Activated B cell treated with CpG ODN at 0.5 μM for 24 hours (primary cell): ENCODE measurements at regions not wholly inside any gene's neighbourhood (a gene's known extent, or its start where the extent isn't known, plus 50 kb on each side); places are given as distances from the start of the nearest gene placed in this dataset.

Experiments
- ATAC-seq: fragments of 200-7000 bp; cut with Tn5 transposase; one replicate; pipeline ENCODE4 v1.10.0; 2021; ENCODE audit warnings: low read depth, mild to moderate bottlenecking, moderate library complexity
- CTCF ChIA-PET: fragments of 350-600 bp; sonication (Branson Sonifier 250); formaldehyde crosslinking; loops from one replicate; lab custom pipeline; 2021; ENCODE audit warnings: antibody characterized with exemption; lab: Charles Lee
- POLR2A ChIA-PET: fragments of 350-600 bp; sonication (Branson Sonifier 250); formaldehyde crosslinking; loops from one replicate; lab custom pipeline; 2021; ENCODE audit warnings: antibody characterized with exemption; lab: Charles Lee
- DNase-seq: peaks from one replicate; pipeline ENCODE4 v3.0.0; 2022
- H3K27ac Mint-ChIP-seq: one replicate; pipeline ENCODE4 v1.8.0; 2020; ENCODE audit warnings: mixed read lengths
- H3K27me3 Mint-ChIP-seq: one replicate; pipeline ENCODE4 v1.8.0; 2021; ENCODE audit warnings: mixed read lengths
- H3K36me3 Mint-ChIP-seq: one replicate; pipeline ENCODE4 v1.8.0; 2021; ENCODE audit warnings: low read depth, mixed read lengths
- H3K4me1 Mint-ChIP-seq: one replicate; pipeline ENCODE4 v1.8.0; 2021; ENCODE audit warnings: mixed read lengths
- H3K4me3 Mint-ChIP-seq: one replicate; pipeline ENCODE4 v1.8.0; 2020; ENCODE audit warnings: mild to moderate bottlenecking, mixed read lengths
- H3K9me3 Mint-ChIP-seq: one replicate; pipeline ENCODE4 v1.8.0; 2020; ENCODE audit warnings: mixed read lengths
- CTCF ChIP-seq: fragments of 200-600 bp; IDR thresholded peaks from one replicate; pipeline ENCODE4 v1.8.0; 2022; ENCODE audit warnings: antibody characterized with exemption, mild to moderate bottlenecking
- intact Hi-C: fragments of 100-400 bp; cut with micrococcal nuclease; formaldehyde crosslinking; loops from one replicate; pipeline ENCODE4 v1.15.1; 2024

- no peak for ATAC-seq
- H3K9me3 Mint-ChIP-seq = no peaks in the 10 kb centered on the region
- H3K27ac Mint-ChIP-seq = no peak overlapping the region
- H3K27me3 Mint-ChIP-seq = peaks cover 2% of the 10 kb centered on the region
- POLR2A ChIA-PET = no interaction called here
- H3K4me3 Mint-ChIP-seq = no peak overlapping the region
- CTCF ChIA-PET = no interaction called here
- no peak for DNase-seq
- intact Hi-C loops = no loop called here
- no peaks in the 10 kb centered on the region for H3K36me3 Mint-ChIP-seq
- TF ChIP-seq CTCF = no peak
- peaks cover 12% of the 10 kb centered on the region for H3K4me1 Mint-ChIP-seq
Observed at GRCh38 chr10:89153971-89154370, 53.1 kb downstream of the CH25H start.

- peaks cover 12% of the 10 kb centered on the region for H3K4me1 Mint-ChIP-seq
- no peaks in the 10 kb centered on the region for H3K36me3 Mint-ChIP-seq
- CTCF ChIA-PET = no interaction called here
- no peak for DNase-seq
- no peak overlapping the region for H3K27ac Mint-ChIP-seq
- no peak overlapping the region for H3K4me3 Mint-ChIP-seq
- intact Hi-C loops = no loop called here
- POLR2A ChIA-PET = no interaction called here
- TF ChIP-seq CTCF = no peak
- no peaks in the 10 kb centered on the region for H3K9me3 Mint-ChIP-seq
- no peak for ATAC-seq
- H3K27me3 Mint-ChIP-seq = peaks cover 2% of the 10 kb centered on the region
Observed at GRCh38 chr10:89153116-89153515, 54.0 kb downstream of the CH25H start.

- intact Hi-C loops = no loop called here
Observed at GRCh38 chr10:89151857-89152256, 55.3 kb downstream of the CH25H start.

GRCh38 chr10:89148061-89148460, 59.1 kb downstream of the CH25H start:
- no peaks in the 10 kb centered on the region for H3K36me3 Mint-ChIP-seq
- no peaks in the 10 kb centered on the region for H3K4me1 Mint-ChIP-seq
- no peak for TF ChIP-seq CTCF
- ChIA-PET POLR2A (no interaction called here), CTCF (no interaction called here)
- H3K4me3 Mint-ChIP-seq = no peak overlapping the region
- peaks cover 2% of the 10 kb centered on the region for H3K27me3 Mint-ChIP-seq
- DNase-seq (no peak), ATAC-seq (no peak)
- H3K27ac Mint-ChIP-seq = no peak overlapping the region
- H3K9me3 Mint-ChIP-seq = no peaks in the 10 kb centered on the region
- intact Hi-C loops = no loop called here

More at GRCh38 chr10:89151857-89152256, 55.3 kb downstream of the CH25H start:
- no peaks in the 10 kb centered on the region for H3K9me3 Mint-ChIP-seq
- CTCF ChIA-PET = no interaction called here
- H3K27ac Mint-ChIP-seq = no peak overlapping the region
- H3K4me1 Mint-ChIP-seq = peaks cover 10% of the 10 kb centered on the region
- H3K27me3 Mint-ChIP-seq = peaks cover 2% of the 10 kb centered on the region
- POLR2A ChIA-PET = no interaction called here
- H3K4me3 Mint-ChIP-seq = no peak overlapping the region
- no peak for ATAC-seq
- DNase-seq = no peak
- no peaks in the 10 kb centered on the region for H3K36me3 Mint-ChIP-seq
- TF ChIP-seq CTCF = no peak

GRCh38 chr10:89147256-89147655, 59.9 kb downstream of the CH25H start:
- DNase-seq = no peak
- Mint-ChIP-seq H3K27ac (no peak overlapping the region), H3K9me3 (no peaks in the 10 kb centered on the region), H3K27me3 (peaks cover 2% of the 10 kb centered on the region), H3K4me1 (no peaks in the 10 kb centered on the region), H3K4me3 (no peak overlapping the region), H3K36me3 (no peaks in the 10 kb centered on the region)
- intact Hi-C loops = no loop called here
- POLR2A ChIA-PET = no interaction called here
- CTCF ChIA-PET = no interaction called here
- ATAC-seq = no peak
- TF ChIP-seq CTCF = no peak
